H9 (cell line): ENCODE measurements at regions not wholly inside any gene's neighbourhood (a gene's known extent, or its start where the extent isn't known, plus 50 kb on each side); places are given as distances from the start of the nearest gene placed in this dataset.

ENCODE experiments used
- DNase-seq: peaks from one replicate; pipeline ENCODE4 v3.0.0-alpha.2; 2017
- H2AFZ ChIP-seq: one replicate; pipeline ENCODE4 v1.6.1; 2013; ENCODE audit warnings: mild to moderate bottlenecking, low read length, control low read depth, moderate library complexity
- H2AK5ac ChIP-seq: 2 replicates; pipeline ENCODE4 v1.6.1; 2013; ENCODE audit warnings: low read length, control low read depth, mixed read lengths; ENCODE audit not compliant: insufficient read length
- H2BK120ac ChIP-seq: one replicate; pipeline ENCODE4 v1.6.1; 2013; ENCODE audit warnings: low read depth, mild to moderate bottlenecking, low read length, control low read depth, inconsistent platforms; ENCODE audit not compliant: poor library complexity, severe bottlenecking
- H2BK12ac ChIP-seq: 2 replicates; pipeline ENCODE4 v1.6.1; 2013; ENCODE audit warnings: low read length, control low read depth, mixed read lengths, low read depth; ENCODE audit not compliant: insufficient read length
- H2BK15ac ChIP-seq: 2 replicates; pipeline ENCODE4 v1.6.1; 2013; ENCODE audit warnings: low read depth, low read length, control low read depth
- H2BK20ac ChIP-seq: one replicate; pipeline ENCODE4 v1.6.1; 2013; ENCODE audit warnings: low read depth, mild to moderate bottlenecking, low read length, control low read depth, inconsistent platforms; ENCODE audit not compliant: poor library complexity, severe bottlenecking
- H2BK5ac ChIP-seq: 2 replicates; pipeline ENCODE4 v1.6.1; 2013; ENCODE audit warnings: low read length, control low read depth, mixed read lengths; ENCODE audit not compliant: insufficient read length
- H3K14ac ChIP-seq: 2 replicates; pipeline ENCODE4 v1.6.1; 2013; ENCODE audit warnings: low read length, control low read depth; ENCODE audit not compliant: insufficient read depth
- H3K18ac ChIP-seq: 2 replicates; pipeline ENCODE4 v1.6.1; 2013; ENCODE audit warnings: low read depth, mild to moderate bottlenecking, mixed read lengths, low read length, control low read depth; ENCODE audit not compliant: insufficient read length
- H3K23ac ChIP-seq: 2 replicates; pipeline ENCODE4 v1.6.1; 2013; ENCODE audit warnings: low read length, control low read depth, mixed read lengths, low read depth; ENCODE audit not compliant: insufficient read length
- H3K23me2 ChIP-seq: 2 replicates; pipeline ENCODE4 v1.6.1; 2013; ENCODE audit warnings: low read depth, mild to moderate bottlenecking, mixed read lengths, low read length, control low read depth; ENCODE audit not compliant: insufficient read length, poor library complexity, severe bottlenecking
- H3K27ac ChIP-seq: 2 replicates; pipeline ENCODE4 v1.5.1; 2013; ENCODE audit warnings: low read length, control low read depth, mixed read lengths, low read depth; ENCODE audit not compliant: insufficient read length
- H3K27me3 ChIP-seq: 2 replicates; pipeline ENCODE4 v1.6.1; 2013; ENCODE audit warnings: low read length, control low read depth, inconsistent platforms; ENCODE audit not compliant: insufficient read depth
- H3K4ac ChIP-seq: 2 replicates; pipeline ENCODE4 v1.6.1; 2013; ENCODE audit warnings: low read depth, mild to moderate bottlenecking, control low read depth, inconsistent platforms, low read length, moderate library complexity
- H3K4me1 ChIP-seq: 2 replicates; pipeline ENCODE4 v1.6.1; 2013; ENCODE audit warnings: low read length, control low read depth, inconsistent platforms; ENCODE audit not compliant: insufficient read depth
- H3K4me2 ChIP-seq: 2 replicates; pipeline ENCODE4 v1.6.1; 2013; ENCODE audit warnings: low read length, control low read depth, mixed read lengths; ENCODE audit not compliant: insufficient read length, insufficient read depth
- H3K56ac ChIP-seq: 2 replicates; pipeline ENCODE4 v1.6.1; 2013; ENCODE audit warnings: low read depth, mild to moderate bottlenecking, mixed read lengths, low read length, control low read depth; ENCODE audit not compliant: insufficient read length
- H3K79me1 ChIP-seq: 2 replicates; pipeline ENCODE4 v1.6.1; 2013; ENCODE audit warnings: low read depth, mild to moderate bottlenecking, moderate library complexity, low read length, control low read depth, inconsistent platforms; ENCODE audit not compliant: insufficient read depth, poor library complexity, severe bottlenecking
- H3K79me2 ChIP-seq: 2 replicates; pipeline ENCODE4 v1.6.1; 2013; ENCODE audit warnings: low read length, control low read depth, inconsistent platforms; ENCODE audit not compliant: insufficient read depth
- H3K9ac ChIP-seq: 2 replicates; pipeline ENCODE4 v1.6.1; 2013; ENCODE audit warnings: low read length, control low read depth, mixed read lengths; ENCODE audit not compliant: insufficient read length; ENCODE audit errors: extremely low read depth
- H3K9me3 ChIP-seq: one replicate; pipeline ENCODE4 v1.6.1; 2013; ENCODE audit warnings: low read depth, low read length, inconsistent platforms; ENCODE audit not compliant: control insufficient read depth
- H3T11ph ChIP-seq: one replicate; pipeline ENCODE4 v1.6.1; 2013; ENCODE audit warnings: mild to moderate bottlenecking, low read length, control low read depth, inconsistent platforms
- H4K20me1 ChIP-seq: one replicate; pipeline ENCODE4 v1.6.1; 2013; ENCODE audit not compliant: control insufficient read depth, insufficient read length, insufficient read depth
- H4K5ac ChIP-seq: 2 replicates; pipeline ENCODE4 v1.6.1; 2013; ENCODE audit warnings: low read depth, mild to moderate bottlenecking, mixed read lengths, low read length, control low read depth; ENCODE audit not compliant: insufficient read length
- H4K8ac ChIP-seq: replicated peaks from 2 replicates; pipeline ENCODE4 v1.6.1; 2013; ENCODE audit warnings: low read length, control low read depth, mixed read lengths, low read depth; ENCODE audit not compliant: insufficient read length
- H4K91ac ChIP-seq: 2 replicates; pipeline ENCODE4 v1.6.1; 2013; ENCODE audit warnings: low read depth, mild to moderate bottlenecking, moderate library complexity, mixed read lengths, low read length, control low read depth; ENCODE audit not compliant: insufficient read length
- H3K27ac Mint-ChIP-seq, 3 experiments: 2 replicates in 2 of 3; 3 replicates in 1 of 3; pipeline ENCODE4 v1.8.0; 2020 to 2021; ENCODE audit warnings: mixed read lengths in 3 of 3, mild to moderate bottlenecking in 1 of 3, moderate library complexity in 1 of 3
- H3K27me3 Mint-ChIP-seq: 2 replicates; pipeline ENCODE4 v1.8.0; 2021; ENCODE audit warnings: low read depth, mild to moderate bottlenecking, moderate library complexity, mixed read lengths
- H3K36me3 Mint-ChIP-seq, 3 experiments: 2 replicates in 2 of 3; 3 replicates in 1 of 3; pipeline ENCODE4 v1.8.0; 2020 to 2021; ENCODE audit warnings: low read depth in 3 of 3, mixed read lengths in 3 of 3; ENCODE audit not compliant: insufficient read depth in 1 of 3
- H3K4me1 Mint-ChIP-seq, 2 experiments: 2 replicates each; pipeline ENCODE4 v1.8.0; 2020; ENCODE audit warnings: mixed read lengths in 2 of 2
- H3K4me3 Mint-ChIP-seq, 2 experiments: 2 replicates in 1 of 2; 3 replicates in 1 of 2; pipeline ENCODE4 v1.8.0; 2020 to 2021; ENCODE audit warnings: mild to moderate bottlenecking in 2 of 2, mixed read lengths in 2 of 2, moderate library complexity in 1 of 2
- H3K9me3 Mint-ChIP-seq, 2 experiments: 2 replicates in 1 of 2; 3 replicates in 1 of 2; pipeline ENCODE4 v1.8.0; 2020; ENCODE audit warnings: mild to moderate bottlenecking in 2 of 2, mixed read lengths in 2 of 2, moderate library complexity in 1 of 2
- WGBS: extraction: QIAGEN DNeasy Blood & Tissue Kit; methylation state at CpG from one replicate; pipeline ENCODE4 v1.1.7; 2013; ENCODE audit warnings: missing lambda C conversion rate, low lambda C conversion rate, mixed read lengths; ENCODE audit not compliant: insufficient read length; ENCODE audit errors: extremely low coverage; 5-methylcytosine and 5-hydroxymethylcytosine counted together
- TF ChIP-seq, protein P1 (sequence below): fragments of 200-600 bp; sonication (generic); conservative IDR thresholded peaks from 3 replicates; pipeline ENCODE4 v1.8.0; 2021; ENCODE audit warnings: antibody characterized with exemption, mild to moderate bottlenecking

DNA sequence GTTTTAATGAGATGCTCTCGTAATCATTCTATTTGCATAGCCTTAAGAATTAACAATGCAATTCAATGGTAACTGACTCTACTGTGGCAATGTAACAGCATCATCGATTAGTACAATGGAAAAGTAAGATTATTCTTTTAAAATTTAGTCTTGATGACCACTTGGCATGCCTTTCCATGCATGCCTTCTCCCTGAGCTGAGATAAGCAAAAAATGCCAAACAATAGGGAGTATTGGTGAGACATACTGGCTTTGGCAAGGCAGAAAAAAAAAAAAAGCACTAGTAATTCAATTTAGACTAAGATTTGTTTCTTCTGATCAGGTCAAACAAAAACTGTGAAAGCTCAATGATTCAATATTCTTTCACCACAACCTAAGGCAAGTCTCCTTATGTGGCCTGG, 110.8 kb upstream of the TRIB2 start:
- Histone ChIP-seq H3K18ac (no peak overlapping the region), H4K5ac (no peak overlapping the region), H2BK15ac (no peak overlapping the region), H3K14ac (no peak overlapping the region), H2AK5ac (no peak overlapping the region), H3K79me2 (no peaks in the 10 kb centered on the region), H3K9me3 (no peaks in the 10 kb centered on the region), H2BK20ac (no peak overlapping the region), H3K9ac (no peak overlapping the region), H3K27ac (no peak overlapping the region), H3K4ac (no peak overlapping the region), H4K91ac (no peak overlapping the region), H3K4me1 (peaks cover 2% of the 10 kb centered on the region; the same call in 1 of the 2 replicates), H2BK5ac (no peak overlapping the region), H3K56ac (no peak overlapping the region), H4K20me1 (no peaks in the 10 kb centered on the region), H3K23me2 (no peaks in the 10 kb centered on the region), H3K27me3 (no peaks in the 10 kb centered on the region), H2AFZ (no peak overlapping the region), H4K8ac (no peak overlapping the region), H2BK12ac (no peak overlapping the region), H3K4me2 (no peak overlapping the region), H3K79me1 (no peaks in the 10 kb centered on the region), H3T11ph (no peak overlapping the region), H2BK120ac (no peak overlapping the region), H3K23ac (no peak overlapping the region)
- TF ChIP-seq, protein P1, sequence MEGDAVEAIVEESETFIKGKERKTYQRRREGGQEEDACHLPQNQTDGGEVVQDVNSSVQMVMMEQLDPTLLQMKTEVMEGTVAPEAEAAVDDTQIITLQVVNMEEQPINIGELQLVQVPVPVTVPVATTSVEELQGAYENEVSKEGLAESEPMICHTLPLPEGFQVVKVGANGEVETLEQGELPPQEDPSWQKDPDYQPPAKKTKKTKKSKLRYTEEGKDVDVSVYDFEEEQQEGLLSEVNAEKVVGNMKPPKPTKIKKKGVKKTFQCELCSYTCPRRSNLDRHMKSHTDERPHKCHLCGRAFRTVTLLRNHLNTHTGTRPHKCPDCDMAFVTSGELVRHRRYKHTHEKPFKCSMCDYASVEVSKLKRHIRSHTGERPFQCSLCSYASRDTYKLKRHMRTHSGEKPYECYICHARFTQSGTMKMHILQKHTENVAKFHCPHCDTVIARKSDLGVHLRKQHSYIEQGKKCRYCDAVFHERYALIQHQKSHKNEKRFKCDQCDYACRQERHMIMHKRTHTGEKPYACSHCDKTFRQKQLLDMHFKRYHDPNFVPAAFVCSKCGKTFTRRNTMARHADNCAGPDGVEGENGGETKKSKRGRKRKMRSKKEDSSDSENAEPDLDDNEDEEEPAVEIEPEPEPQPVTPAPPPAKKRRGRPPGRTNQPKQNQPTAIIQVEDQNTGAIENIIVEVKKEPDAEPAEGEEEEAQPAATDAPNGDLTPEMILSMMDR, result no peak
- Mint-ChIP-seq H3K9me3 (no peaks in the 10 kb centered on the region), H3K4me1 (peaks cover 8 to 12% of the 10 kb centered on the region in 2 experiments), H3K36me3 (no peaks in the 10 kb centered on the region), H3K27ac (no peak overlapping the region), H3K27me3 (no peaks in the 10 kb centered on the region), H3K4me3 (no peak overlapping the region)
- no CpG with 5 or more reads among the region's 2 CpGs for WGBS
- no peak for DNase-seq
